ENCODE measurements at regions not wholly inside any gene's neighbourhood (a gene's known extent, or its start where the extent isn't known, plus 50 kb on each side); places are given as distances from the start of the nearest gene placed in this dataset.

DNA sequence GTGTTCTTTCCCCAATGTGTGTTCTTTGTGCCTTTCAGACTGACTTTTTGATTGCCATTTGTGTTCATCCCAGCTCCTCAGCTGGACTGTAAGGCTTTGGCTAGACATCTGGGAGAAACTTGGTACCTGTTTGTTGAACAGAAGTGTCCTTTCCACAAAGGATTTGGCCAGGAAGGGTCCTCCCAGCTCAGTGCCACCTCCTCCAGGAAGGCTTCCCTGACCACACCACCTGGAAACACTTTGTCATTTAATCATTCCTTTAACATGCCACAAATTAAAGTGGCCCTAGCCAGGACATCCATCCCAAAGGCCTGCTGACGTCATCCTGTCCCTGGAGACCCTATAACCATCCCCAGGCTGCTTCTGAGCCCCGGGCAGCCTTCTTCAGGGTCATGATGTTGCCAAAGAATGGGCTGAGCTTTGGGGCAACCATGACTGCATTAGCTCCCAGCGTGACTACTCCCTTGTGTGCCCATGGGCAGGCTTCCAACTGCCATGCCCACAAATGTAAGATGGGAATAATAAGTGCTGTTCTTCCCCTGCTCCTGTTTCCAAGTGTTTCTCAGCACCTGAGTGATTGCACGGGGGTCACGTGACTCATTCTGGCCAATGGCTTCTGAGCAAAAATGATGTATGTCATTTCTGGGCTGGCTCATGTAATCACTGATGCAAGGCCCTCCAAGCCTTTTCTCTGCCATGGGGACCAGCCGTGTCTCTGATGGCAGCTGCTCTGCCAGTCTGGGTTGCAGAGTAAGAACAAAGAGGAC lies 112.5 kb upstream of the SMAD3 start:
- Histone ChIP-seq H3K4me1 (ENCODE audit: control insufficient read depth, extremely low read depth, insufficient read depth, low read length) (peaks cover 32% of the 10 kb centered on the region), H3K4me2 (ENCODE audit: control insufficient read depth, extremely low read depth, insufficient read depth, low read depth, low read length) (no peak overlapping the region), H3K4me3 (ENCODE audit: control insufficient read depth in 2 of 3, extremely low read depth in 1 of 3, insufficient read depth in 2 of 3, low read depth in 1 of 3, low read length in 3 of 3) (no peak overlapping the region), H3K9me3 (ENCODE audit: control insufficient read depth, low read depth, low read length) (no peaks in the 10 kb centered on the region), H3K27me3 (ENCODE audit: control insufficient read depth, extremely low read depth, insufficient read depth, low read length) (no peaks in the 10 kb centered on the region), H3K27ac (ENCODE audit: control insufficient read depth, insufficient read depth, low read length) (no peak overlapping the region), H3K9me1 (ENCODE audit: control insufficient read depth, extremely low read depth, insufficient read depth, low read length) (no peaks in the 10 kb centered on the region), H3K9ac (ENCODE audit: control insufficient read depth, extremely low read depth, insufficient read depth, low read length) (no peak overlapping the region), H4K20me1 (ENCODE audit: control insufficient read depth, extremely low read depth, insufficient read depth, low read length) (no peaks in the 10 kb centered on the region), H2AFZ (ENCODE audit: control insufficient read depth, low read length) (no peak overlapping the region), H3K36me3 (ENCODE audit: control insufficient read depth in 2 of 2, extremely low read depth in 1 of 2, insufficient read depth in 2 of 2, low read length in 2 of 2) (no peaks in the 10 kb centered on the region), H3K79me2 (ENCODE audit: control insufficient read depth, insufficient read depth, low read length) (no peaks in the 10 kb centered on the region)
- TF ChIP-seq EZH2 (IDR thresholded peaks at IDR 0.05; ENCODE audit: low read length): no peak
- TF ChIP-seq CTCF (optimal IDR thresholded peaks at IDR 0.05 in 1 of 3, IDR thresholded peaks at IDR 0.05 in 1 of 3, conservative IDR thresholded peaks at IDR 0.05 in 1 of 3; ENCODE audit: extremely low read depth in 1 of 3, insufficient read depth in 2 of 3, low read length in 3 of 3): no peak
- DNase-seq (ENCODE audit: low read depth, low spot score): no peak
- peak; percentile 43 for FAIRE-seq
- dilution Hi-C loops (cut with MboI; ENCODE audit: extremely low pct_ligation_motif_present, low sequenced_read_pairs): no loop called here

GRCh38 chr15:66953523-66954229 lies 111.7 kb upstream of the SMAD3 start:
- dilution Hi-C loops (cut with MboI; ENCODE audit: extremely low pct_ligation_motif_present, low sequenced_read_pairs): no loop called here
- H3K27ac ChIP-seq (ENCODE audit: control insufficient read depth, insufficient read depth, low read length): no peak overlapping the region
- DNase-seq (ENCODE audit: low read depth, low spot score): no peak

More at GRCh38 chr15:66953523-66954229, 111.7 kb upstream of the SMAD3 start:
- FAIRE-seq: no peak
- Histone ChIP-seq H3K79me2 (ENCODE audit: control insufficient read depth, insufficient read depth, low read length) (no peaks in the 10 kb centered on the region), H3K27me3 (ENCODE audit: control insufficient read depth, extremely low read depth, insufficient read depth, low read length) (no peaks in the 10 kb centered on the region), H3K9me3 (ENCODE audit: control insufficient read depth, low read depth, low read length) (no peaks in the 10 kb centered on the region), H2AFZ (ENCODE audit: control insufficient read depth, low read length) (no peak overlapping the region), H3K9ac (ENCODE audit: control insufficient read depth, extremely low read depth, insufficient read depth, low read length) (no peak overlapping the region), H4K20me1 (ENCODE audit: control insufficient read depth, extremely low read depth, insufficient read depth, low read length) (no peaks in the 10 kb centered on the region), H3K36me3 (ENCODE audit: control insufficient read depth in 2 of 2, extremely low read depth in 1 of 2, insufficient read depth in 2 of 2, low read length in 2 of 2) (no peaks in the 10 kb centered on the region), H3K9me1 (ENCODE audit: control insufficient read depth, extremely low read depth, insufficient read depth, low read length) (no peaks in the 10 kb centered on the region), H3K4me2 (ENCODE audit: control insufficient read depth, extremely low read depth, insufficient read depth, low read depth, low read length) (no peak overlapping the region), H3K4me3 (ENCODE audit: control insufficient read depth in 2 of 3, extremely low read depth in 1 of 3, insufficient read depth in 2 of 3, low read depth in 1 of 3, low read length in 3 of 3) (no peak overlapping the region), H3K4me1 (ENCODE audit: control insufficient read depth, extremely low read depth, insufficient read depth, low read length) (peaks cover 32% of the 10 kb centered on the region)
- TF ChIP-seq CTCF (optimal IDR thresholded peaks at IDR 0.05 in 1 of 3, IDR thresholded peaks at IDR 0.05 in 1 of 3, conservative IDR thresholded peaks at IDR 0.05 in 1 of 3; ENCODE audit: extremely low read depth in 1 of 3, insufficient read depth in 2 of 3, low read length in 3 of 3) (no peak), EZH2 (IDR thresholded peaks at IDR 0.05; ENCODE audit: low read length) (no peak)
